Stimulated activated CD4-positive, alpha-beta T cell treated with anti-CD3 and anti-CD28 coated beads, Interleukin-15, amount 100 ng/mL, for 24 hours (primary cell): ENCODE measurements at regions not wholly inside any gene's neighbourhood (a gene's known extent, or its start where the extent isn't known, plus 50 kb on each side); places are given as distances from the start of the nearest gene placed in this dataset.

ENCODE experiments used
- DNase-seq: peaks from one replicate; pipeline ENCODE4 v3.0.0-alpha.2; 2020

DNA sequence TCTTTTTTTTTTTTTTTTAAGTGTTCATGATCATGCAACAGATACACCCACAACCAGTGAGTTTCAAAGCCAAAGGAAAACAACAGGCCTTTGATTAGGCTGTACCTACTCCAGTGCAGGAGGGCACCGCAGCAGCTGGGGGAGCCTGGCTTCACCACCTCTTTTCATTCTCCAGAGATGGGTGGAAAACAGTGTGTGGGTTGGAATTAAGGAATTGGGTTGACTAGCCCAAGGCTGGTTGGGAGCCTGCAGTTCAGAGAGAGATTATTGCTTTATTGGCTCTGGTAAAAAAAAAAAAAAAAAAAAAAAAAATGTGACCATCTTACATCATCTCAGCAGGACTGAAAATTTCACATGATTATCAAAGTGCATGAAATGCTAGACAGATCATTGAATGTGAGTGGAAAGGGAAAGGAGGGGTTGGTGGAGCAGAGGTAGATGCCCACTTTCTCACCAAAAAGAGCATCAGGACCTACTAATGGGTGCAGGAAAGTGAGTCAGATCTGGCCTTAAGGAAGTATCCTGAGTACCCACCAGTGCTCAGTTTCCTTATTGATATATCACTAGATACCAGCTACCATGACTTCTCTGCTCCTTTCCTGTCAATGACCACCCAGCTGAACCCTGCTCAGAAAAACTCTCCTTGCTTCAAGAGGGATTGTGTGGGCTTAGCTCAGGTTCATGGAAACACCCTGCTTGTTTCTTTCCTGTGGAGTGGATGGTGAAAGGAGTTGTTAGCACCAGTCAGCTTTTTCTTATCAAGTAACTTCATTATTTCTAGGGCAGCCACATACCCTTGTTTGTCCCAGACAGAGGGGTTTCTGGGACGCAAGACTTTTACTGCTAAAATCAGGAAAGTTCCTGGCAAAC, 54.8 kb upstream of the DYRK2 start:
- no peak for DNase-seq

- DNase-seq = no peak
Observed at GRCh38 chr12:67594888-67595287, 53.7 kb upstream of the DYRK2 start.

GRCh38 chr12:67595365-67595764, 53.2 kb upstream of the DYRK2 start:
- DNase-seq = no peak

- no peak for DNase-seq
Observed at GRCh38 chr12:67598598-67598997, 49.9 kb upstream of the DYRK2 start.
